ENCODE measurements at regions not wholly inside any gene's neighbourhood (a gene's known extent, or its start where the extent isn't known, plus 50 kb on each side); places are given as distances from the start of the nearest gene placed in this dataset.

DNA sequence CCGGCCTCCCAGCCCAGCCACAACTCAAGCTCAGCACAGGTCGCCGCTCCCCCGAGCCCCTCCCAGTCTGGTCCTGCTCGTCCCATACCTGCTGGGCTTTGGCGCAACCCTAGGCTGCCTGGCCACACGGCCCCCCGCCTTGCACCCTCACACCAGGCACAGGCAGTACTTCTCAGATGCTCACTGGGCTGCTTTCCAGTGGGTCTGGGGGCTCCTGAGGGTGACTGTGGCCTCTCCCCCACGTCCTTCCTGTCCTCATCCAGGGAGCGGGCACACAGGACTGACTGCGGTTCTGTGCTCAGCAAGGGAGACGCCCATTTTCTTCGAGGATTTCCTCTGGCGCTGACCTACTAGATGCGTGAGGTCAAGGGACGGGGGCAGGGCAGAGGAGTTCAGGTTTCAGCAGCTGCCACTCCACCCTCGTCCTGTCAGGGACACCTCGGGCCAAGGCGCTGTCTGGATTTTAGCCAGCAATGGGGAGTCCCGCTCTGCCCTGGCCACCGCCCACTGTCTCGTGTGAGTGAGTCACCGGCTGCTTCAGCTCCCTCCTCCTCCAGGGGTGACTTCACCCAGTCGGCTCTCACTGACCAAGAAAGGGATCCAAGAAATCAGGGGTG is 115.8 kb downstream of the NPIPB11 start:
- TF ChIP-seq POLR2A (IDR thresholded peaks at IDR 0.05) (peak in 1 of 2 donors; percentile 11), EP300 (IDR thresholded peaks at IDR 0.05) (no peak)
- TF ChIP-seq, protein P1, sequence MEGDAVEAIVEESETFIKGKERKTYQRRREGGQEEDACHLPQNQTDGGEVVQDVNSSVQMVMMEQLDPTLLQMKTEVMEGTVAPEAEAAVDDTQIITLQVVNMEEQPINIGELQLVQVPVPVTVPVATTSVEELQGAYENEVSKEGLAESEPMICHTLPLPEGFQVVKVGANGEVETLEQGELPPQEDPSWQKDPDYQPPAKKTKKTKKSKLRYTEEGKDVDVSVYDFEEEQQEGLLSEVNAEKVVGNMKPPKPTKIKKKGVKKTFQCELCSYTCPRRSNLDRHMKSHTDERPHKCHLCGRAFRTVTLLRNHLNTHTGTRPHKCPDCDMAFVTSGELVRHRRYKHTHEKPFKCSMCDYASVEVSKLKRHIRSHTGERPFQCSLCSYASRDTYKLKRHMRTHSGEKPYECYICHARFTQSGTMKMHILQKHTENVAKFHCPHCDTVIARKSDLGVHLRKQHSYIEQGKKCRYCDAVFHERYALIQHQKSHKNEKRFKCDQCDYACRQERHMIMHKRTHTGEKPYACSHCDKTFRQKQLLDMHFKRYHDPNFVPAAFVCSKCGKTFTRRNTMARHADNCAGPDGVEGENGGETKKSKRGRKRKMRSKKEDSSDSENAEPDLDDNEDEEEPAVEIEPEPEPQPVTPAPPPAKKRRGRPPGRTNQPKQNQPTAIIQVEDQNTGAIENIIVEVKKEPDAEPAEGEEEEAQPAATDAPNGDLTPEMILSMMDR (IDR thresholded peaks at IDR 0.05) = no peak

All from suprapubic skin (tissue), 3 donors.